Renal cortical epithelial cell (primary cell): ENCODE measurements at regions not wholly inside any gene's neighbourhood (a gene's known extent, or its start where the extent isn't known, plus 50 kb on each side); places are given as distances from the start of the nearest gene placed in this dataset.

ENCODE experiments used
- DNase-seq: peaks from one replicate; pipeline ENCODE4 v3.0.0-alpha.2; 2011; ENCODE audit warnings: low read depth

GRCh38 chr11:33646629-33647028, 54.0 kb downstream of the C11orf91 start:
- DNase-seq: no peak

DNA sequence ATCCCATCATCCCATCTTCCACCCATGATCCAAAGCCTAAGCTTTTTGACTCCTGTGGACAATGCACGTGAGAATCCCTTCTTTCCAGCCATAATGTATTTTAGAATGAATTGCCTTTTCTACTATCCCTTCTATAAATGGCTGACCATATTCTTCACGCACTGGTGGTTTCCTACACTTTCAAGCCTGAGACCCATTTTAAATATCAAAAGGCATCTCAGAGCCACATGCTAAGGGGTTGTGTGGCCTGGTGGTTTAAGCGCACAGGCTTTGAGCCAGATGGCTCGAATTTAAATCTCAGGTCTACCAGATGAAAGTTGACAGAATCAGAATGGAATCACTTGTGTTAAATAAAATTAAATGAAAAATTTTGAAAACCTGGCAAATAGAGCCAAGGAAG, 54.5 kb downstream of the C11orf91 start:
- DNase-seq: no peak

DNA sequence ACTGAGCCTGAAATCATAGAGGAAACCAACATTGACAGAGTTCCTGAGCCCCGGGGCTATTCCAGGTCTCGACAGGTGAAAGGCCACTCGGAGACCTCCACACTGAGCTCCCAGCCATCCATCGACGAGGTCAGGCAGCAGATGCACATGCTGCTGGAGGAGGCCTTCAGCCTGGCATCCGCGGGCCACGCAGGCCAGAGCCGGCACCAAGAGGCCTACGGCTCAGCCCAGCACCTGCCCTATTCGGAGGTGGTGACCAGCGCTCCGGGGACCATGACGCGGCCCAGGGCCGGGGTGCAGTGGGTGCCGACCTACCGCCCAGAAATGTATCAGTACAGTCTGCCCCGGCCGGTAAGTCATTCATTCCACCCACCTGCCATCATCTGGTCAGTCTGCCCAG, 54.9 kb downstream of the C11orf91 start:
- no peak for DNase-seq

DNA sequence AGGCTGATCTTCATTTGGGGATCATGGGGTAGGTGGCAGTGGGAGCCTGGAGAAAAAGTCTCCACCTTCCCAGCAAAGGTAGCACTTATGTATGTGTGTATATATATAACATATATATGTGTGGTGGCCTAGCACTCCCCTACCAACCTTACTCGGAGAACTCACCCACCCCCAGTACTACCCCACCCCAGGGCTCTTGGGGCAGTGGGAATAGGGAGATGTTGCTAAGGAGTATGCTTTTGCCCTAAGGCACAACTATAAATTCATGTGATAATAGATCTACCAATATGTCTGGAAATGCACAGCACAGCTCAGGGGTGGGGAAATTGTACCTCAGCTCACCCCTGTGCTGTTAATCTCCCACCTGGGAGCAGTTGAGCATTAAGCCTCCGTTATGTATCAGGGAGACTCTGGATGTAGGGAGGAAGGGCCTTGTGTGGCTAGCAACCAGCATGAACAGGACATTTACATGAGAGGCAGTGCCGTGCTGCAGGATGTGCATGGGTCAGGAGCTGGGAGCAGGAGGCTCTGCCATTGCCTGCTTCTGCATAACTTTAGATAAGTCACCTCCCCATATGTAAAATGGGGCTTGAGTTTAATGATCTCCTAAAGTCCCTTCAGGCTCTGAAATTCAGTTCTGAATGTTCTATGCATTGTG, 57.3 kb downstream of the C11orf91 start:
- peak; percentile 25 for DNase-seq

GRCh38 chr11:33642461-33643166, 58.0 kb downstream of the C11orf91 start:
- peak; percentile 30 for DNase-seq

- DNase-seq: no peak
Measured at GRCh38 chr11:33640730-33641371, 59.8 kb downstream of the C11orf91 start.

GRCh38 chr11:33638608-33639007, 62.0 kb downstream of the C11orf91 start:
- no peak for DNase-seq

- no peak for DNase-seq
Measured at GRCh38 chr11:33636104-33636503, 64.5 kb downstream of the C11orf91 start.

GRCh38 chr11:33635161-33635560, 65.5 kb downstream of the C11orf91 start:
- no peak for DNase-seq

GRCh38 chr11:33634291-33634834, 66.3 kb downstream of the C11orf91 start:
- DNase-seq: no peak

- peak; percentile 72 for DNase-seq
Measured at GRCh38 chr11:33633251-33634003, 67.2 kb downstream of the C11orf91 start.

DNA sequence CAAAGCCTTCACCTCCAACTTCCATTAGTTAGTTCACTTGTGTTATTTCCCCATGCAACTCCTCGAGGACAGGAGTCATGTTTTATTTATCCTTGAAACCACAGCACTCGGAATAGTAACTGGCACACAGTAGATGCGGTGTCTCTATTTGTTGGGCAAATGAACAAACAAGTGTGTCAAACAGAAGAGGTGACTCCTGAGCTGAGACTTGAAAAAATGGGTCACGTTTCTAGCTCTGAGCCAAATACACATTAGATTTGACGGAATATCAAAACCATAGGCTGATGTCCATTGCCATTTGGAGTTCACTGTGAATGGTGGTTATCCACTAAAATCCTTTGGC, 68.9 kb downstream of the C11orf91 start:
- DNase-seq: no peak

- no peak for DNase-seq
Measured at GRCh38 chr11:33630936-33631748, 69.5 kb downstream of the C11orf91 start.

GRCh38 chr11:33624083-33624482, 76.5 kb downstream of the C11orf91 start:
- no peak for DNase-seq

- no peak for DNase-seq
Measured at GRCh38 chr11:33622806-33623205, 77.8 kb downstream of the C11orf91 start.

GRCh38 chr11:33622186-33622585, 78.4 kb downstream of the C11orf91 start:
- no peak for DNase-seq

DNA sequence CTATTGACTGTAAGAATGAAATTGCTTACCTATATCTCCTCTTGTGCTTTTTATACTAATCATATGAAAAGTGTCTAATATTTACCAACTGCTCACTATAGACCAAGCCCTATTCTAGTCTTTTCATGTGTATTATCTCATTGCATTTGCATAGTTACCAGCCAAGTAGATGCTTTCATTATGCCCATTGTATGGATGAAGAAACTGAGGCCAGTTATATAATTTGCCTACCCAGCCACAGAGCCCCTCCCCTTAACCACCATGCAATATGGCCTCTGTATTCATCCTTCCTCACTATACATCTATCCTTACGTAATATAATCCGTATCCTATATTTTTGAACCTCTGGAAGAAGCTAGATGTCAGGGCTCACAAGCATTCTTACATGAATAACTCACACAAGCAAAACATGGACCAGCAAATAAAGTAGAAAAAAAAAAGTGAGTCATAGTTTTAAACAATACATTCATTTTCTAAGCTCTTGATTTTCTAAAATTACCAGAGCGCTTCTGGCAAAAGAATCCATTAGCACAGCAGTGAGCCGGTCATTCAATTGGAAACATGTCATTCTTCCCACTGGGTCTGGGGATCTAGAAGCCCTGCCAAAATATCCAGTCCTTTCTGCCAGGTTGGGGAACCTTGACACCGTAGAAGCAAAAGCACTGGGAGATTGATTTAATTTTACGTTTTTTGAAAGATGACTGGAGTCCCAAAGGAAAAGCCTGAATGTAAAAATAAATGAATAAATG, 80.0 kb downstream of the C11orf91 start:
- DNase-seq: peak; percentile 84

DNA sequence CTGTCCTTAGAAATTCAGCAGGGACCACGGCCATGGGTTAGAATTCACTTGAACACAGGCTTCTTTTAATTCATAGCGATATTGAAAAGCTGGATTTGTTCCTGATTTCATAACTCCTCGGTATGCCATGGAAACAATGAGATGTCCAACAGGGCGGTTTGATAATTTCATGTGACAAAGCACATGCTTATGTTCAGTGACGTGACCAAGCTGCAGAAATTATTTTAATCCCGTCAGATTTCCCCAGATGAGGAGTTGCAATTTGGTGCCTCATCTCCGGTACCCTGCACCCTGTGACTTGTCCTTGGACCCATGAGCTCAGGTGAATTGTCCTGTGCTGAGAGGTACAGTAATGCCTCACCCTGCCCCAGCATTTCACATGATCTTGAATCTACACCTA, 81.7 kb downstream of the C11orf91 start:
- DNase-seq: no peak

- no peak for DNase-seq
Measured at GRCh38 chr11:33618351-33618710, 82.3 kb downstream of the C11orf91 start.

GRCh38 chr11:33617672-33618350, 82.8 kb downstream of the C11orf91 start:
- peak; percentile 61 for DNase-seq
